ENCODE measurements at regions not wholly inside any gene's neighbourhood (a gene's known extent, or its start where the extent isn't known, plus 50 kb on each side); places are given as distances from the start of the nearest gene placed in this dataset.

- FAIRE-seq: no peak
- no peak for DNase-seq (ENCODE audit: insufficient read length, low spot score)
These were observed 94.0 kb upstream of the SLC38A4 start for GRCh38 chr12:46919666-46920400.

GRCh38 chr12:46920499-46920898 is 94.7 kb upstream of the SLC38A4 start:
- DNase-seq (ENCODE audit: insufficient read length, low spot score) (peak; percentile 11), FAIRE-seq (no peak)
- TF ChIP-seq SPI1 (IDR thresholded peaks at IDR 0.05; ENCODE audit: low read depth, low read length): peak; percentile 88
- TF ChIP-seq TAF1 (IDR thresholded peaks at IDR 0.05; ENCODE audit: low read depth, low read length): no peak
- no peak for TF ChIP-seq POLR2A (IDR thresholded peaks at IDR 0.05; ENCODE audit: low read depth, low read length)
- TF ChIP-seq PAX5 (IDR thresholded peaks at IDR 0.05; ENCODE audit: insufficient read depth, low read length, severe bottlenecking): no peak

More at GRCh38 chr12:46919666-46920400, 94.0 kb upstream of the SLC38A4 start:
- no peak for TF ChIP-seq SPI1 (IDR thresholded peaks at IDR 0.05; ENCODE audit: low read depth, low read length)
- no peak for TF ChIP-seq POLR2A (IDR thresholded peaks at IDR 0.05; ENCODE audit: low read depth, low read length)
- TF ChIP-seq TAF1 (IDR thresholded peaks at IDR 0.05; ENCODE audit: low read depth, low read length): no peak
- no peak for TF ChIP-seq POU2F2 (IDR thresholded peaks at IDR 0.05; ENCODE audit: low read depth, low read length)
- no peak for TF ChIP-seq PAX5 (IDR thresholded peaks at IDR 0.05; ENCODE audit: insufficient read depth, low read length, severe bottlenecking)
- TF ChIP-seq POLR2AphosphoS5 (IDR thresholded peaks at IDR 0.05; ENCODE audit: low read depth, low read length): no peak

GRCh38 chr12:46921048-46921763 is 95.4 kb upstream of the SLC38A4 start:
- FAIRE-seq (no peak), DNase-seq (ENCODE audit: insufficient read length, low spot score) (no peak)
- TF ChIP-seq POU2F2 (IDR thresholded peaks at IDR 0.05; ENCODE audit: low read depth, low read length): no peak
- TF ChIP-seq PAX5 (IDR thresholded peaks at IDR 0.05; ENCODE audit: insufficient read depth, low read length, severe bottlenecking): no peak
- no peak for TF ChIP-seq TAF1 (IDR thresholded peaks at IDR 0.05; ENCODE audit: low read depth, low read length)
- TF ChIP-seq POLR2AphosphoS5 (IDR thresholded peaks at IDR 0.05; ENCODE audit: low read depth, low read length): no peak
- TF ChIP-seq POLR2A (IDR thresholded peaks at IDR 0.05; ENCODE audit: low read depth, low read length): no peak
- no peak for TF ChIP-seq SPI1 (IDR thresholded peaks at IDR 0.05; ENCODE audit: low read depth, low read length)

- no peak for DNase-seq (ENCODE audit: insufficient read length, low spot score)
- FAIRE-seq: no peak
- TF ChIP-seq POU2F2 (IDR thresholded peaks at IDR 0.05; ENCODE audit: low read depth, low read length) (no peak), SPI1 (IDR thresholded peaks at IDR 0.05; ENCODE audit: low read depth, low read length) (no peak), PAX5 (IDR thresholded peaks at IDR 0.05; ENCODE audit: insufficient read depth, low read length, severe bottlenecking) (no peak), POLR2A (IDR thresholded peaks at IDR 0.05; ENCODE audit: low read depth, low read length) (no peak), TAF1 (IDR thresholded peaks at IDR 0.05; ENCODE audit: low read depth, low read length) (no peak), POLR2AphosphoS5 (IDR thresholded peaks at IDR 0.05; ENCODE audit: low read depth, low read length) (no peak)
These were observed 96.0 kb upstream of the SLC38A4 start for GRCh38 chr12:46921764-46922133.

GRCh38 chr12:46926526-46926925 is 100.7 kb upstream of the SLC38A4 start:
- TF ChIP-seq PAX5 (IDR thresholded peaks at IDR 0.05; ENCODE audit: insufficient read depth, low read length, severe bottlenecking): no peak
- no peak for DNase-seq (ENCODE audit: insufficient read length, low spot score)

GRCh38 chr12:46930101-46930500 is 104.3 kb upstream of the SLC38A4 start:
- DNase-seq (ENCODE audit: insufficient read length, low spot score): no peak
- TF ChIP-seq SPI1 (IDR thresholded peaks at IDR 0.05; ENCODE audit: low read depth, low read length) (no peak), POLR2AphosphoS5 (IDR thresholded peaks at IDR 0.05; ENCODE audit: low read depth, low read length) (no peak), POLR2A (IDR thresholded peaks at IDR 0.05; ENCODE audit: low read depth, low read length) (no peak), PAX5 (IDR thresholded peaks at IDR 0.05; ENCODE audit: insufficient read depth, low read length, severe bottlenecking) (no peak)
- no peak for FAIRE-seq

More at GRCh38 chr12:46926526-46926925, 100.7 kb upstream of the SLC38A4 start:
- FAIRE-seq: no peak

- FAIRE-seq: no peak
- DNase-seq (ENCODE audit: insufficient read length, low spot score): no peak
- TF ChIP-seq TAF1 (IDR thresholded peaks at IDR 0.05; ENCODE audit: low read depth, low read length): no peak
- TF ChIP-seq POU2F2 (IDR thresholded peaks at IDR 0.05; ENCODE audit: low read depth, low read length): no peak
- TF ChIP-seq POLR2A (IDR thresholded peaks at IDR 0.05; ENCODE audit: low read depth, low read length): no peak
- no peak for TF ChIP-seq SPI1 (IDR thresholded peaks at IDR 0.05; ENCODE audit: low read depth, low read length)
- no peak for TF ChIP-seq PAX5 (IDR thresholded peaks at IDR 0.05; ENCODE audit: insufficient read depth, low read length, severe bottlenecking)
- TF ChIP-seq POLR2AphosphoS5 (IDR thresholded peaks at IDR 0.05; ENCODE audit: low read depth, low read length): no peak
These were observed 108.2 kb upstream of the SLC38A4 start for GRCh38 chr12:46933947-46934346.

- no peak for DNase-seq (ENCODE audit: insufficient read length, low spot score)
- no peak for TF ChIP-seq SPI1 (IDR thresholded peaks at IDR 0.05; ENCODE audit: low read depth, low read length)
- no peak for TF ChIP-seq POU2F2 (IDR thresholded peaks at IDR 0.05; ENCODE audit: low read depth, low read length)
- no peak for TF ChIP-seq TAF1 (IDR thresholded peaks at IDR 0.05; ENCODE audit: low read depth, low read length)
- TF ChIP-seq POLR2AphosphoS5 (IDR thresholded peaks at IDR 0.05; ENCODE audit: low read depth, low read length): no peak
- TF ChIP-seq PAX5 (IDR thresholded peaks at IDR 0.05; ENCODE audit: insufficient read depth, low read length, severe bottlenecking): no peak
- TF ChIP-seq POLR2A (IDR thresholded peaks at IDR 0.05; ENCODE audit: low read depth, low read length): no peak
- FAIRE-seq: no peak
These were observed 108.7 kb upstream of the SLC38A4 start for GRCh38 chr12:46934374-46935111.

- FAIRE-seq: no peak
- DNase-seq (ENCODE audit: insufficient read length, low spot score): no peak
- TF ChIP-seq SPI1 (IDR thresholded peaks at IDR 0.05; ENCODE audit: low read depth, low read length) (no peak), PAX5 (IDR thresholded peaks at IDR 0.05; ENCODE audit: insufficient read depth, low read length, severe bottlenecking) (no peak), TAF1 (IDR thresholded peaks at IDR 0.05; ENCODE audit: low read depth, low read length) (no peak), POU2F2 (IDR thresholded peaks at IDR 0.05; ENCODE audit: low read depth, low read length) (no peak)
These were observed 109.6 kb upstream of the SLC38A4 start for GRCh38 chr12:46935271-46935847.

Data from GM12891 (cell line).